Omental fat pad (tissue), 3 donors: ENCODE measurements at regions not wholly inside any gene's neighbourhood (a gene's known extent, or its start where the extent isn't known, plus 50 kb on each side); places are given as distances from the start of the nearest gene placed in this dataset.
"Not testable (repeated sequence)": the region's sequence is repeated elsewhere in the genome, so short reads cannot be mapped to it uniquely, and the experiment has no call there.

Experiments used
- ATAC-seq: fragments of 150-250 bp; one replicate; pipeline ENCODE4 v1.9.1; 2016; ENCODE audit warnings: mild to moderate bottlenecking, moderate library complexity; ENCODE audit not compliant: low FRiP score
- DNase-seq: peaks from one replicate; pipeline ENCODE4 v3.0.0-alpha.2; 2019; ENCODE audit warnings: low spot score
- TF ChIP-seq, protein P1 (sequence below), 3 donors: fragments of 450-650 bp; IDR thresholded peaks; one replicate each; pipeline ENCODE4 v1.5.1; 2016 to 2017; ENCODE audit warnings: antibody characterized with exemption in 3 of 3, mild to moderate bottlenecking in 3 of 3, moderate library complexity in 2 of 3

DNA sequence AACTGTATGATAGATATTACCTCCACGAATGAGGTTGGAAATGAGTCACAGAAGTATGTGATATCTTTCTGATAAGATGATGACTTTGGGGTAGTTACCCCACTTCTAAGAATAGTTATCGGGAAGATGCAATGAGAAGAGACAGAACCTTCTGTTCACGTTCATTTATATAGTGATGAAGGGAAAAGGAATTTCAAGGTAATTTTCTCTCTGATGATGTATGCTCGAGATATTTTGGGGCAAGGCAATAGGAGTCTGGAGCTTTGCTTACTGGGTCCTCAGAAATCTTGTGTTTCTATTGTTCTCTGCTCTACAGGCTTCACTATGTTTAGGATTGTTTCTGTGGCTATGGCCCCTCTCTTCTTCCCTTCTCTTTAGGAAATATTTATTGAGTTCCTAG lies 1389.6 kb downstream of the CDH8 start:
- TF ChIP-seq, protein P1, sequence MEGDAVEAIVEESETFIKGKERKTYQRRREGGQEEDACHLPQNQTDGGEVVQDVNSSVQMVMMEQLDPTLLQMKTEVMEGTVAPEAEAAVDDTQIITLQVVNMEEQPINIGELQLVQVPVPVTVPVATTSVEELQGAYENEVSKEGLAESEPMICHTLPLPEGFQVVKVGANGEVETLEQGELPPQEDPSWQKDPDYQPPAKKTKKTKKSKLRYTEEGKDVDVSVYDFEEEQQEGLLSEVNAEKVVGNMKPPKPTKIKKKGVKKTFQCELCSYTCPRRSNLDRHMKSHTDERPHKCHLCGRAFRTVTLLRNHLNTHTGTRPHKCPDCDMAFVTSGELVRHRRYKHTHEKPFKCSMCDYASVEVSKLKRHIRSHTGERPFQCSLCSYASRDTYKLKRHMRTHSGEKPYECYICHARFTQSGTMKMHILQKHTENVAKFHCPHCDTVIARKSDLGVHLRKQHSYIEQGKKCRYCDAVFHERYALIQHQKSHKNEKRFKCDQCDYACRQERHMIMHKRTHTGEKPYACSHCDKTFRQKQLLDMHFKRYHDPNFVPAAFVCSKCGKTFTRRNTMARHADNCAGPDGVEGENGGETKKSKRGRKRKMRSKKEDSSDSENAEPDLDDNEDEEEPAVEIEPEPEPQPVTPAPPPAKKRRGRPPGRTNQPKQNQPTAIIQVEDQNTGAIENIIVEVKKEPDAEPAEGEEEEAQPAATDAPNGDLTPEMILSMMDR (IDR thresholded peaks at IDR 0.05) = no peak

DNA sequence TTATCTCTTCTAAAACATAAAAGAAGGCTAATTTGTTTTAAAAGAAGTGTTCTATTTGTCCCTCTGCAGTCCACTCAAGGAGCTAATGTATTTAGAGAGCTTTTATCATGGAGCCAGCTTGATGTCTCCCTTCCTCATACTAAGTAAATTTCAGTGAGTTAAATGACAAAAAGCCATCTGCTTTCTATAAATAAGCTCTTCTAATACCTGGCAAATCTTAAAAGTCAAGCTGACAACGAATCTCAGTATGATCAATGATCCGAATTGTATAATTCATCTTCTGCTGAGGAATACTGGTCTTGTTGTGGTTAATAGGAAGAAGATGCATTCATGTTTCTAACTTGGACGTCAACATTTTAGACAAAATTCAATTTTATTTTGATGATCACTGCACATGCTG lies 1390.7 kb downstream of the CDH8 start:
- ATAC-seq = no peak
- TF ChIP-seq, protein P1 (IDR thresholded peaks at IDR 0.05) = no peak
- no peak for DNase-seq

More for the DNA sequence above, 1389.6 kb downstream of the CDH8 start:
- ATAC-seq = no peak
- DNase-seq = no peak

DNA sequence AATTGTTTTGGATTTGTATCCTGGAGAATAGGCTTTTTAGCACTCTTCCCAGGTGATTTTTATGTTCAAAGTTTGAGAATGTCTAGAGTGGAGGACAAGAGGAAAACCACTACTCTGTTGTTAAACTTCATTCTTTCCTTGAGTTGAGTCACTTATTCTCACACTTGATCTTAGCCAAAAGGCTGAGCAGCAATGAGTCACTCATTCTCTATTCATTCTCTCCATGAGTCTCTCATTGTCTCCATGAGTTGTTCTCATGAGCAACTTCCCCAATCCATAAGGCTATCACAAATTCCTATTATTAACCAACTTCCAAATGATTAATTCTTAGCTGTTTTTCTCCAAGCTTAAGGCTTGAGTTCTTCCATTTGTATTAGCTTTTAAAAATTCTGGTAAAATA lies 1393.3 kb downstream of the CDH8 start:
- DNase-seq (no peak), ATAC-seq (no peak)
- TF ChIP-seq, protein P1 (IDR thresholded peaks at IDR 0.05) = no peak

DNA sequence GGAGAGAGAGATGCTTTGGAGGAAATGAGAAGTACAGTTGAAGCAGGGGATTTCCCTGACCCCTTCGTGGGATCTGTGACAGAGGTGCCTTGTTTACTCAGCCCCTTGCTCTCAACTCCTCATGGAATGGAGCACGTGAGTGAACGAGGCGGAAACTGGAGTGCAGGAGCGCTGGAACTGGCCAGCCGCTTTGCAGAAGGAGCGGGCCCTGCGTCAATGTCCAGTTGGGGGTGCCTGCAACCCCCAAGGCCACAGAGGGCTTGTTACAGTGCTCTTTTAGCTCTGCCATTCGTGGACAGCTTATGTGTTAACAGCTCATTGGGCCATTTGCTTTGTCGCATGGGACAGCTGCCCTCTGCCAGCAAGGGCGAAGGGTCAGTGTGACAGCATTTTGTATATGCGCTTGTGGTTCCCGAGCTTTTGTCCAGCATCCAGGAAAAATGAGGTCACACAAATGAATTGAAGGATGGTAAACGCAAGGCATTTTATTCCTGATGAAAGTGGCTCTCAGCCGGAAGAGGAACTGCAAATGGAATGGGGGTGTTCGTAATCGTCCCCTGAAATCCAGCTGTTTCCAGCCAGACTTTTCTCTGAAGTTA lies 1395.1 kb downstream of the CDH8 start:
- DNase-seq (no peak), ATAC-seq (no peak)
- TF ChIP-seq, protein P1 (IDR thresholded peaks at IDR 0.05) = no peak

DNA sequence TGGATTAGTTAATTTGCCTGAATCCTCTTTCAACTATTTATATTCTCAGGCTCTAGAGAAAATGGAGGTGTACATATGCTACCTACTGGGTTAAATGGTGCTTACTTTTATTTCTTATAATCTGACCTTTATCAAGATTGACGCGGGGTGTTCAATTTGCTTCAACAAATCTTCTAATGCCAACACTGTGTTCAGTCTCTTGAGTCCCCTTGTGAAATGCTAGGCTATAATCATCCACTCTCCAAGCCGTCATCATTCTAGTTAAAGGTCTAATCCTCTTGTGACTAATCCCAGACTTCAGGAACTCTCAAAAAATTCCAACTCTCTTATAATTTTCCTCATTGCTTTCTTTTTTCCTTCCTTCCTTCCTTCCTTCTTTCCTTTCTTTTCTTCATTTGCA lies 1396.2 kb downstream of the CDH8 start:
- TF ChIP-seq, protein P1 (IDR thresholded peaks at IDR 0.05) = no peak
- DNase-seq (no peak), ATAC-seq (no peak)

DNA sequence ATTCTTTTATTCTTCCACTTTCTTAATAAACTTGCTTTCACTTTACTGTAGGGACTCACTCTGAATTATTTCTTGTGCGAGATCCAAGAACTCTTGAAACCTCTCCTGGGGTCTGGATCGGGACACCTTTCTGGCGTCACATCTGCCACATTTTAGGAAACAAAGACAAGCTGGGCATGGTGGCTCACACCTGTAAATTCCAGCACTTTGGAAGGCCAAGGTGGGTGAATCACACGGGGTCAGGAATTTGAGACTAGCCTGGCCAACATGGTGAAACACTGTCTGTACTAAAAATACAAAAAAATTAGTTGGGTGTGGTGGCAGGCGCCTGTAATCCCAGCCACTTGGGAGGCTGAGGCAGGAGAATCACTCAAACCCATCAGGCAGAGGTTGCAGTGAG lies 1399.6 kb downstream of the CDH8 start:
- not testable (repeated sequence) for ATAC-seq, DNase-seq

DNA sequence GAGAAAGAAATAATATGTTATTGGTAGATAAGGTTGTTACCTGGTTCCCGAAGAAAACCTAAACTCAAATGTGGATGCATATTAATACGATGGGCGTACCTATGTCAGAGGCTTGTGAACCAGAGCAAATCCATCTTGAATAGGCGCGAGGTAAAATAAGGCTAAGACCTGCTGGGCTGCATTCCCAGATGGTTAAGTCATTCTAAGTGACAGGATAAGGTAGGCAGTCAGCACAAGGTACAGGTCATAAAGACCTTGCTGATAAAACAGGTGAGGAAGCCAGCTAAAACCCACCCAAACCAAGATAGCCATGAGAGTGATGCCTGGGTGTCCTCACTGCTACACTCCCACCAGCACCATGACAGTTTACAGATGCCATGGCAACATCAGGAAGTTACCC lies 1400.1 kb downstream of the CDH8 start:
- TF ChIP-seq, protein P1 (IDR thresholded peaks at IDR 0.05) = no peak
- DNase-seq (no peak), ATAC-seq (no peak)

DNA sequence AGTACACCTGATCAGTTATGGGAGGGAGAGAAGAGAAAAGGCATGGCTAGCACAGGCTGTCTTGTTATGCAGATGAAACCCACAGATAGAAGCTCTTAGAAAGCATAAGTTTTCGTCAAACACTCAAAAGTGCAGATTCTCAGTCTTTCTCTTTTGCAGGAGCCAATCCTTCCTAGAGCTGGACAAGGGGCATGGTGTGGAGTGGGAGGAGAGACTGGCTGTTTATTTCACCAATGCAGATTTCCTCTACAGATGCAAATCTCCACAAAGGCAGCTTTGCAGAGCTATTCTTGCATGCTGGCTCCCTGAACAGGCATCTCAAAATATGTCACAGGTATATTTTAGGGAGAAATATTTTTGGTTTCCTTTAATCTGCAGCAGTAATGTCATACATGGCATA lies 1400.7 kb downstream of the CDH8 start:
- TF ChIP-seq, protein P1 (IDR thresholded peaks at IDR 0.05) = no peak
- ATAC-seq (no peak), DNase-seq (no peak)
